Lower leg skin (tissue), 4 donors: ENCODE measurements at regions not wholly inside any gene's neighbourhood (a gene's known extent, or its start where the extent isn't known, plus 50 kb on each side); places are given as distances from the start of the nearest gene placed in this dataset.

Source experiments
- DNase-seq, 2 donors: peaks; one replicate each; pipeline ENCODE4 v3.0.0-alpha.2; 2019; ENCODE audit warnings: low spot score in 2 of 2
- H3K4me3 ChIP-seq: fragments of 200-600 bp; sonication (generic); 2 replicates; pipeline ENCODE4 v1.5.1; 2017; ENCODE audit warnings: mild to moderate bottlenecking, low read depth; ENCODE audit not compliant: poor library complexity, severe bottlenecking
- CTCF ChIP-seq, 3 donors: fragments of 450-650 bp; IDR thresholded peaks; one replicate each; pipeline ENCODE4 v1.5.1; 2016; ENCODE audit warnings: antibody characterized with exemption in 3 of 3, mild to moderate bottlenecking in 3 of 3, moderate library complexity in 2 of 3
- POLR2A ChIP-seq, 2 donors: fragments of 450-650 bp; IDR thresholded peaks; one replicate each; pipeline ENCODE4 v1.6.1; 2016 to 2017; ENCODE audit warnings: antibody characterized with exemption in 2 of 2, mild to moderate bottlenecking in 1 of 2, moderate library complexity in 1 of 2
- WGBS, 2 donors: methylation state at CpG; one replicate each; pipeline ENCODE4 v1.1.5; 2018; 5-methylcytosine and 5-hydroxymethylcytosine counted together
- intact Hi-C: fragments of 100-400 bp; cut with DNase I; formaldehyde crosslinking; loops from one replicate; pipeline ENCODE4 v1.15.0; 2023; ENCODE audit warnings: low total_unique reads

DNA sequence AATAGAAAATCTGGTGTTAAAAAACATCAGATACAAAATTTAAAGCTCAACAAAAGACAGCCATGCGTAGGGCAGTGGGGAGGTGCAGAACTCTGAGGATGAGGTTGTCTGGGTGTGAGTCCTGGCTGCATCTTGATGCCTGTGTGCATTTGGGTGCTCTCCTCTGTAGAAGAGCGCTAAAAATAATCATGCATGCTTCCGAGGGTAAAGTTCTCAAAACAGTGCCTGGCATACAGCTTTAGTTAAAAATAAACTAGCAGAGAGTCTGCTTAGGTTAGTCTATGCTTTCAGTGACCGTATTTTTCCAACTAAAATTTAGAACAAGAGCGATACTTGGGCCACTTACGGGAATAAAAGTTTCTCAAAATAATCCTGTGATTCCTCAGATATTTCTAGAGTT lies 55.5 kb upstream of the SPATA31C2 start:
- 82 to 83% methylated on average over 6 of the region's 6 CpGs for WGBS, 2 donors
- intact Hi-C loops: no loop called here
- H3K4me3 ChIP-seq: no peak overlapping the region
- no peak for DNase-seq
- TF ChIP-seq CTCF (IDR thresholded peaks at IDR 0.05): no peak
- no peak for TF ChIP-seq POLR2A (IDR thresholded peaks at IDR 0.05)

DNA sequence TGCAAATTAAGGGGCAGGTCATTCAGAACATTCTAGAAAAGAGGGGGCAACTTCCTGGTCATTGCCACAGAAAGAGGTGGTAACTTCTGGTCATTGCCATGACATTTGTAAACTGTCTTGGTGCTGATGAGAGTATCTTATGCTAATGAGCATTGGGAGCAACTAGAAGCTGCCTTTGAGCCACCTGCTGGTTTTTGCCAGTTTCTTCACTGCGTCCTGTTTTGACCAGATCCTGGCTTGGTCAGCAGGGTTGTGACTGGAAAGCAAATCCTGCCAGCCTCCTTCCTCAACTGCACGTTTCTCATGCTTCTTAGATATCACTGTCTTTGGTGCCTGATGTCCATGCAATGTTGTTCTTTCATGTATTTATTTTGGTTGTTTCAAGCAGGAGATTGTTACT lies 53.2 kb upstream of the SPATA31C2 start:
- 72 to 81% methylated on average over 2 of the region's 2 CpGs for WGBS, 2 donors
- DNase-seq: no peak
- H3K4me3 ChIP-seq: no peak overlapping the region
- intact Hi-C loops: no loop called here
- TF ChIP-seq POLR2A (IDR thresholded peaks at IDR 0.05) (no peak), CTCF (IDR thresholded peaks at IDR 0.05) (no peak)

GRCh38 chr9:88189371-88189770 lies 51.1 kb upstream of the SPATA31C2 start:
- 92 to 97% methylated on average over 1 of the region's 1 CpG for WGBS, 2 donors
- no peak overlapping the region for H3K4me3 ChIP-seq
- no peak for DNase-seq
- no peak for TF ChIP-seq POLR2A (IDR thresholded peaks at IDR 0.05)
- no peak for TF ChIP-seq CTCF (IDR thresholded peaks at IDR 0.05)
- intact Hi-C loops: loop anchor here (5.0 kb wide), 1 partner anchor 1677 kb away; no protein-coding TSS in a partner anchor
